ENCODE measurements at regions not wholly inside any gene's neighbourhood (a gene's known extent, or its start where the extent isn't known, plus 50 kb on each side); places are given as distances from the start of the nearest gene placed in this dataset.

- no peak for TF ChIP-seq CTCF (IDR thresholded peaks at IDR 0.05; ENCODE audit: insufficient read depth, low read depth, low read length, missing control alignments)
- no peak for DNase-seq (ENCODE audit: low read depth)
- no peak overlapping the region for H3K4me3 ChIP-seq (ENCODE audit: low read length)
These were observed 58.6 kb upstream of the DMAC1 start for GRCh38 chr9:7858166-7858565.

- TF ChIP-seq CTCF (IDR thresholded peaks at IDR 0.05; ENCODE audit: insufficient read depth, low read depth, low read length, missing control alignments) = no peak
- no peak overlapping the region for H3K4me3 ChIP-seq (ENCODE audit: low read length)
- no peak for DNase-seq (ENCODE audit: low read depth)
These were observed 55.2 kb upstream of the DMAC1 start for GRCh38 chr9:7854763-7855162.

Data from epithelial cell of esophagus (primary cell).